ENCODE measurements at regions not wholly inside any gene's neighbourhood (a gene's known extent, or its start where the extent isn't known, plus 50 kb on each side); places are given as distances from the start of the nearest gene placed in this dataset.

- no peak overlapping the region for H3K4me3 ChIP-seq (ENCODE audit: low read depth, low read length)
- no peak for TF ChIP-seq CTCF (IDR thresholded peaks at IDR 0.05; ENCODE audit: borderline replicate concordance, insufficient read depth, low read depth, low read length)
Observed at GRCh38 chr4:1514612-1515011, 108.4 kb upstream of the NKX1-1 start.

GRCh38 chr4:1513936-1514483 is 107.8 kb upstream of the NKX1-1 start:
- no peak for TF ChIP-seq CTCF (IDR thresholded peaks at IDR 0.05; ENCODE audit: borderline replicate concordance, insufficient read depth, low read depth, low read length)
- H3K4me3 ChIP-seq (ENCODE audit: low read depth, low read length) = no peak overlapping the region

GRCh38 chr4:1512738-1513660 is 106.8 kb upstream of the NKX1-1 start:
- TF ChIP-seq CTCF (IDR thresholded peaks at IDR 0.05; ENCODE audit: borderline replicate concordance, insufficient read depth, low read depth, low read length) = 0 out of 2 replicates have a peak, but pooled peaks have one; percentile 19
- H3K4me3 ChIP-seq (ENCODE audit: low read depth, low read length) = no peak overlapping the region

- TF ChIP-seq CTCF (IDR thresholded peaks at IDR 0.05; ENCODE audit: borderline replicate concordance, insufficient read depth, low read depth, low read length) = no peak
- H3K4me3 ChIP-seq (ENCODE audit: low read depth, low read length) = no peak overlapping the region
Observed at GRCh38 chr4:1512051-1512737, 106.0 kb upstream of the NKX1-1 start.

- H3K4me3 ChIP-seq (ENCODE audit: low read depth, low read length) = no peak overlapping the region
- TF ChIP-seq CTCF (IDR thresholded peaks at IDR 0.05; ENCODE audit: borderline replicate concordance, insufficient read depth, low read depth, low read length) = no peak
Observed at GRCh38 chr4:1511441-1512041, 105.3 kb upstream of the NKX1-1 start.

- TF ChIP-seq CTCF (IDR thresholded peaks at IDR 0.05; ENCODE audit: borderline replicate concordance, insufficient read depth, low read depth, low read length) = no peak
- H3K4me3 ChIP-seq (ENCODE audit: low read depth, low read length) = no peak overlapping the region
Observed at GRCh38 chr4:1510931-1511330, 104.7 kb upstream of the NKX1-1 start.

Data from GM12875 (cell line).